ENCODE measurements at regions not wholly inside any gene's neighbourhood (a gene's known extent, or its start where the extent isn't known, plus 50 kb on each side); places are given as distances from the start of the nearest gene placed in this dataset.

DNA sequence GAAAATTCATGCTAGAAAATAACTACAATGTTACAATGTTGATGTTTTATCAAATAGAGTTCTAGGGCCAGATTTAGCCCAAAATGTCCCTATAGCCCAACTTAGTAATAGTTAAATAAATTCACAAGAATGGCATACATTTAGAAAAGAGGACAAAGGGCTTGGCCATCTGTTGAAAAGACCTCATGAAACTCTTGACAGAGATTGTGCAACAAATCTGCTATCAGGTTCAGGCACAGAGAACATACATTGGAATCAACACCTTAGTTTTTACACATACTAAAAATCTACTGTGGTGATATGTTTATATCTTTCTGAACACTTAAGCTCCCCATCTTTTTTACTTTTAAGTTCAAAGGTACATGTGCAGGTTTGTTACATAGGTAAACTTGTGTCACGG is 298.3 kb upstream of the DACH1 start:
- Mint-ChIP-seq H3K27ac (ENCODE audit: unreplicated experiment) (no peak overlapping the region), H3K36me3 (ENCODE audit: insufficient read depth, unreplicated experiment) (no peaks in the 10 kb centered on the region), H3K27me3 (ENCODE audit: insufficient read depth, unreplicated experiment) (peaks cover 3% of the 10 kb centered on the region), H3K9me3 (ENCODE audit: unreplicated experiment) (no peaks in the 10 kb centered on the region), H3K4me3 (ENCODE audit: unreplicated experiment) (no peak overlapping the region), H3K4me1 (ENCODE audit: low read depth, unreplicated experiment) (no peaks in the 10 kb centered on the region)
- no peaks in the 10 kb centered on the region for H3K9me3 ChIP-seq
- intact Hi-C loops (cut with micrococcal nuclease; ENCODE audit: unreplicated experiment): no loop called here
- BruUV-seq (replicated peaks): no TSS peak
- no peaks in the 10 kb centered on the region for H3K27me3 ChIP-seq (replicated peaks; ENCODE audit: control insufficient read depth, insufficient read depth, low read length)
- TF ChIP-seq CTCF (IDR thresholded peaks at IDR 0.05; ENCODE audit: insufficient read depth in 1 of 2, low read depth in 1 of 2, low read length in 1 of 2, severe bottlenecking in 1 of 2, unreplicated experiment in 1 of 2): no peak
- DNase-seq: no peak
- H3K36me3 ChIP-seq (ENCODE audit: control insufficient read depth, insufficient read depth, low read length): no peaks in the 10 kb centered on the region
- no peak overlapping the region for H3K4me3 ChIP-seq (ENCODE audit: low read depth, low read length)
- ChIA-PET POLR2A (no interaction called here), CTCF (no interaction called here)
- no peaks in the 10 kb centered on the region for H3K4me1 ChIP-seq

DNA sequence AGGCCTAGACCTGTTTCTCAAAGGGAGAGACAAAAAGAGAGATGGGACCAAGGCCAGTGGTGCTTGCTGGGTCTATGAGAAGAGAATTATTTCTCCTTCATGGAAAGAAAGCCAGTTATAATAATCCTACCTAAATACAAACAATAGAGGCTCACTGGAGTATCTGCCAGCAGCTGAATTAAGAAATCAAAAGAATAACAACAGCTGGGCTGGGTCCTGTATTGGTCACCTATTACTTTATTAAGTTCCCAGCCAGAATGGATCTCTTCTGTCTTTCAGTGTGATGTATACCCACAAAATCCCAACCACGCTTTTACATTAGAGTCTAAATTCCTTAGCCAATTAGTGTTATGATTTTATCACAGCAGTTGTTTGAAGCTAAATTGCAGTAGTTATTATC is 297.8 kb upstream of the DACH1 start:
- Histone ChIP-seq H3K27me3 (replicated peaks; ENCODE audit: control insufficient read depth, insufficient read depth, low read length) (no peaks in the 10 kb centered on the region), H3K9me3 (no peaks in the 10 kb centered on the region), H3K4me1 (no peaks in the 10 kb centered on the region), H3K4me3 (ENCODE audit: low read depth, low read length) (no peak overlapping the region), H3K36me3 (ENCODE audit: control insufficient read depth, insufficient read depth, low read length) (no peaks in the 10 kb centered on the region)
- no peak overlapping the region for H3K4me3 Mint-ChIP-seq (ENCODE audit: unreplicated experiment)
- peaks cover 3% of the 10 kb centered on the region for H3K27me3 Mint-ChIP-seq (ENCODE audit: insufficient read depth, unreplicated experiment)
- ChIA-PET POLR2A (no interaction called here), CTCF (no interaction called here)
- no peak overlapping the region for H3K27ac Mint-ChIP-seq (ENCODE audit: unreplicated experiment)
- H3K4me1 Mint-ChIP-seq (ENCODE audit: low read depth, unreplicated experiment): no peaks in the 10 kb centered on the region
- TF ChIP-seq CTCF (IDR thresholded peaks at IDR 0.05; ENCODE audit: insufficient read depth in 1 of 2, low read depth in 1 of 2, low read length in 1 of 2, severe bottlenecking in 1 of 2, unreplicated experiment in 1 of 2): no peak
- no peaks in the 10 kb centered on the region for H3K9me3 Mint-ChIP-seq (ENCODE audit: unreplicated experiment)
- intact Hi-C loops (cut with micrococcal nuclease; ENCODE audit: unreplicated experiment): no loop called here
- no peak for DNase-seq
- no peaks in the 10 kb centered on the region for H3K36me3 Mint-ChIP-seq (ENCODE audit: insufficient read depth, unreplicated experiment)
- BruUV-seq (replicated peaks): no TSS peak

DNA sequence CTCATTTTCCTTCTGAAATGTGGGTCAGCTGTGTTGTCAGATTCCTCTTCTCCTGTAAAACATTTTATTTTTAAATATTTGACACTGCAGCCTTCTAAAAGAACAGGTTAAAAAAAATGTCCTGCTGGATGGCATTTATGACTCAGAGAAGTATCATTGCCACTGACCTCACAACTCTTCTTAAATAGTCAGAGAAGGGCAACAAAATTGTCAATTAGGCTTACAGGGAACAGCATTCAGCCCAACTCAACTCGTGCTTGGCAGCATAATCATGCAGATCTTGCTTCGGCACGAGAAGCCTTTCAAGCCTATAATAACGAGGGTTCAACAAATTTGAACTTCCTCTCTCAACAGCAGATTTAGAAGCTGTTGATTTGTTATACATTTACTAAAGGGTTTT is 296.7 kb upstream of the DACH1 start:
- Mint-ChIP-seq H3K36me3 (ENCODE audit: insufficient read depth, unreplicated experiment) (no peaks in the 10 kb centered on the region), H3K4me1 (ENCODE audit: low read depth, unreplicated experiment) (no peaks in the 10 kb centered on the region), H3K27ac (ENCODE audit: unreplicated experiment) (no peak overlapping the region), H3K27me3 (ENCODE audit: insufficient read depth, unreplicated experiment) (peaks cover 6% of the 10 kb centered on the region), H3K4me3 (ENCODE audit: unreplicated experiment) (no peak overlapping the region), H3K9me3 (ENCODE audit: unreplicated experiment) (no peaks in the 10 kb centered on the region)
- intact Hi-C loops (cut with micrococcal nuclease; ENCODE audit: unreplicated experiment): no loop called here
- BruUV-seq (replicated peaks): no TSS peak
- Histone ChIP-seq H3K4me3 (ENCODE audit: low read depth, low read length) (no peak overlapping the region), H3K36me3 (ENCODE audit: control insufficient read depth, insufficient read depth, low read length) (no peaks in the 10 kb centered on the region), H3K4me1 (no peaks in the 10 kb centered on the region), H3K9me3 (no peaks in the 10 kb centered on the region), H3K27me3 (replicated peaks; ENCODE audit: control insufficient read depth, insufficient read depth, low read length) (no peaks in the 10 kb centered on the region)
- no peak for DNase-seq
- ChIA-PET CTCF (no interaction called here), POLR2A (no interaction called here)
- TF ChIP-seq CTCF (IDR thresholded peaks at IDR 0.05; ENCODE audit: insufficient read depth in 1 of 2, low read depth in 1 of 2, low read length in 1 of 2, severe bottlenecking in 1 of 2, unreplicated experiment in 1 of 2): no peak
